GM19397 (cell line): ENCODE measurements at regions not wholly inside any gene's neighbourhood (a gene's known extent, or its start where the extent isn't known, plus 50 kb on each side); places are given as distances from the start of the nearest gene placed in this dataset.
"Not testable (repeated sequence)": the region's sequence is repeated elsewhere in the genome, so short reads cannot be mapped to it uniquely, and the experiment has no call there.

Experiments used
- ATAC-seq: cut with Tn5 transposase; IDR thresholded peaks from one replicate; pipeline ENCODE4 v1.9.1; 2021; ENCODE audit warnings: mild to moderate bottlenecking, moderate library complexity; ENCODE audit not compliant: unreplicated experiment

- ATAC-seq: no peak
Observed at GRCh38 chr2:144935736-144936135, 415.8 kb upstream of the ZEB2 start.

GRCh38 chr2:144935191-144935590 lies 415.3 kb upstream of the ZEB2 start:
- ATAC-seq: no peak

GRCh38 chr2:144931960-144932359 lies 412.0 kb upstream of the ZEB2 start:
- no peak for ATAC-seq

GRCh38 chr2:144931480-144931879 lies 411.6 kb upstream of the ZEB2 start:
- ATAC-seq: no peak

- no peak for ATAC-seq
Observed at GRCh38 chr2:144927429-144927828, 407.5 kb upstream of the ZEB2 start.

GRCh38 chr2:144925886-144926285 lies 406.0 kb upstream of the ZEB2 start:
- no peak for ATAC-seq

GRCh38 chr2:144924827-144925226 lies 404.9 kb upstream of the ZEB2 start:
- ATAC-seq: no peak

GRCh38 chr2:144922519-144922918 lies 402.6 kb upstream of the ZEB2 start:
- ATAC-seq: no peak

GRCh38 chr2:144920755-144921530 lies 401.0 kb upstream of the ZEB2 start:
- ATAC-seq: no peak

- ATAC-seq: no peak
Observed at GRCh38 chr2:144914622-144915318, 394.9 kb upstream of the ZEB2 start.

- ATAC-seq: no peak
Observed at GRCh38 chr2:144914113-144914512, 394.2 kb upstream of the ZEB2 start.

- ATAC-seq: no peak
Observed at GRCh38 chr2:144912206-144912605, 392.3 kb upstream of the ZEB2 start.

GRCh38 chr2:144905956-144906355 lies 386.0 kb upstream of the ZEB2 start:
- no peak for ATAC-seq

GRCh38 chr2:144904612-144905011 lies 384.7 kb upstream of the ZEB2 start:
- no peak for ATAC-seq

- ATAC-seq: not testable (repeated sequence)
Observed at GRCh38 chr2:144903045-144903444, 383.1 kb upstream of the ZEB2 start.

GRCh38 chr2:144901386-144901785 lies 381.5 kb upstream of the ZEB2 start:
- not testable (repeated sequence) for ATAC-seq

- no peak for ATAC-seq
Observed at GRCh38 chr2:144896341-144896740, 376.4 kb upstream of the ZEB2 start.

GRCh38 chr2:144894612-144895599 lies 375.0 kb upstream of the ZEB2 start:
- no peak for ATAC-seq

GRCh38 chr2:144893464-144893863 lies 373.5 kb upstream of the ZEB2 start:
- no peak for ATAC-seq

- ATAC-seq: no peak
Observed at GRCh38 chr2:144890828-144891227, 370.9 kb upstream of the ZEB2 start.

GRCh38 chr2:144889348-144889747 lies 369.4 kb upstream of the ZEB2 start:
- no peak for ATAC-seq
